Osteocyte (in vitro differentiated cells): ENCODE measurements at regions not wholly inside any gene's neighbourhood (a gene's known extent, or its start where the extent isn't known, plus 50 kb on each side); places are given as distances from the start of the nearest gene placed in this dataset.

Experiments
- DNase-seq: peaks from one replicate; pipeline ENCODE4 v3.0.0; 2021; ENCODE audit warnings: mixed read lengths; ENCODE audit not compliant: unreplicated experiment; ENCODE audit errors: extremely low spot score
- H3K27ac Mint-ChIP-seq: one replicate; pipeline ENCODE4 v1.8.0; 2021; ENCODE audit warnings: mild to moderate bottlenecking, mixed read lengths; ENCODE audit not compliant: unreplicated experiment
- H3K27me3 Mint-ChIP-seq: one replicate; pipeline ENCODE4 v1.8.0; 2021; ENCODE audit warnings: mixed read lengths; ENCODE audit not compliant: unreplicated experiment
- H3K36me3 Mint-ChIP-seq: one replicate; pipeline ENCODE4 v1.8.0; 2021; ENCODE audit warnings: mixed read lengths; ENCODE audit not compliant: unreplicated experiment
- H3K4me1 Mint-ChIP-seq: one replicate; pipeline ENCODE4 v1.8.0; 2021; ENCODE audit warnings: mixed read lengths; ENCODE audit not compliant: unreplicated experiment
- H3K4me3 Mint-ChIP-seq: one replicate; pipeline ENCODE4 v1.8.0; 2021; ENCODE audit warnings: mild to moderate bottlenecking, moderate library complexity, mixed read lengths; ENCODE audit not compliant: unreplicated experiment
- H3K9me3 Mint-ChIP-seq: one replicate; pipeline ENCODE4 v1.8.0; 2021; ENCODE audit warnings: mixed read lengths; ENCODE audit not compliant: unreplicated experiment
- CTCF ChIP-seq: fragments of 200-600 bp; sonication (generic); IDR thresholded peaks from 2 replicates; pipeline ENCODE4 v1.5.0; 2021; ENCODE audit warnings: antibody characterized with exemption, mild to moderate bottlenecking, moderate library complexity

GRCh38 chr4:125703443-125703842, 388.7 kb downstream of the FAT4 start:
- peak overlapping the region; percentile 91 for H3K27ac Mint-ChIP-seq
- no peaks in the 10 kb centered on the region for H3K36me3 Mint-ChIP-seq
- peaks cover 3% of the 10 kb centered on the region for H3K9me3 Mint-ChIP-seq
- DNase-seq, result no peak
- H3K27me3 Mint-ChIP-seq, result no peaks in the 10 kb centered on the region
- TF ChIP-seq CTCF, result no peak
- H3K4me1 Mint-ChIP-seq, result peaks cover 49% of the 10 kb centered on the region
- H3K4me3 Mint-ChIP-seq, result no peak overlapping the region

GRCh38 chr4:125704726-125705125, 390.0 kb downstream of the FAT4 start:
- Mint-ChIP-seq H3K9me3 (no peaks in the 10 kb centered on the region), H3K27me3 (no peaks in the 10 kb centered on the region), H3K4me1 (peaks cover 49% of the 10 kb centered on the region), H3K27ac (peak overlapping the region; percentile 63), H3K36me3 (no peaks in the 10 kb centered on the region), H3K4me3 (no peak overlapping the region)
- TF ChIP-seq CTCF, result no peak
- no peak for DNase-seq

GRCh38 chr4:125705681-125706080, 390.9 kb downstream of the FAT4 start:
- Mint-ChIP-seq H3K4me3 (no peak overlapping the region), H3K4me1 (peaks cover 45% of the 10 kb centered on the region), H3K27ac (peak overlapping the region; percentile 8), H3K27me3 (no peaks in the 10 kb centered on the region), H3K9me3 (no peaks in the 10 kb centered on the region), H3K36me3 (no peaks in the 10 kb centered on the region)
- TF ChIP-seq CTCF, result no peak
- DNase-seq, result no peak

GRCh38 chr4:125707397-125707796, 392.6 kb downstream of the FAT4 start:
- Mint-ChIP-seq H3K27ac (no peak overlapping the region), H3K9me3 (no peaks in the 10 kb centered on the region), H3K36me3 (no peaks in the 10 kb centered on the region), H3K4me1 (peaks cover 33% of the 10 kb centered on the region), H3K27me3 (no peaks in the 10 kb centered on the region), H3K4me3 (no peak overlapping the region)
- TF ChIP-seq CTCF, result no peak
- DNase-seq, result no peak

GRCh38 chr4:125710766-125711165, 396.0 kb downstream of the FAT4 start:
- DNase-seq, result no peak
- H3K36me3 Mint-ChIP-seq, result no peaks in the 10 kb centered on the region
- H3K9me3 Mint-ChIP-seq, result no peaks in the 10 kb centered on the region
- H3K27me3 Mint-ChIP-seq, result no peaks in the 10 kb centered on the region
- TF ChIP-seq CTCF, result no peak
- peaks cover 7% of the 10 kb centered on the region for H3K4me1 Mint-ChIP-seq
- H3K27ac Mint-ChIP-seq, result no peak overlapping the region
- H3K4me3 Mint-ChIP-seq, result no peak overlapping the region
